Astrocyte (in vitro differentiated cells and primary cell): ENCODE measurements at regions not wholly inside any gene's neighbourhood (a gene's known extent, or its start where the extent isn't known, plus 50 kb on each side); places are given as distances from the start of the nearest gene placed in this dataset.

Experiments
- CTCF ChIP-seq: IDR thresholded peaks from 2 replicates; pipeline ENCODE4 v1.5.1; 2011; ENCODE audit warnings: low read depth, mild to moderate bottlenecking, inconsistent platforms, low read length, moderate library complexity; ENCODE audit not compliant: insufficient read depth
- EZH2 ChIP-seq: IDR thresholded peaks from 2 replicates; pipeline ENCODE4 v1.6.1; 2012; ENCODE audit warnings: mild to moderate bottlenecking, low read length, inconsistent platforms; ENCODE audit not compliant: insufficient read depth

GRCh38 chr4:107202744-107203143, 166.6 kb upstream of the DKK2 start:
- TF ChIP-seq CTCF (no peak), EZH2 (no peak)
